Stimulated activated CD4-positive, alpha-beta T cell treated with anti-CD3 and anti-CD28 coated beads, Interleukin-15, amount 100 ng/mL, for 24 hours (primary cell): ENCODE measurements at regions not wholly inside any gene's neighbourhood (a gene's known extent, or its start where the extent isn't known, plus 50 kb on each side); places are given as distances from the start of the nearest gene placed in this dataset.
"Not testable (repeated sequence)": the region's sequence is repeated elsewhere in the genome, so short reads cannot be mapped to it uniquely, and the experiment has no call there.

Experiments
- DNase-seq: peaks from one replicate; pipeline ENCODE4 v3.0.0-alpha.2; 2020

GRCh38 chr21:15283138-15283537, 218.3 kb upstream of the NRIP1 start:
- DNase-seq = no peak

DNA sequence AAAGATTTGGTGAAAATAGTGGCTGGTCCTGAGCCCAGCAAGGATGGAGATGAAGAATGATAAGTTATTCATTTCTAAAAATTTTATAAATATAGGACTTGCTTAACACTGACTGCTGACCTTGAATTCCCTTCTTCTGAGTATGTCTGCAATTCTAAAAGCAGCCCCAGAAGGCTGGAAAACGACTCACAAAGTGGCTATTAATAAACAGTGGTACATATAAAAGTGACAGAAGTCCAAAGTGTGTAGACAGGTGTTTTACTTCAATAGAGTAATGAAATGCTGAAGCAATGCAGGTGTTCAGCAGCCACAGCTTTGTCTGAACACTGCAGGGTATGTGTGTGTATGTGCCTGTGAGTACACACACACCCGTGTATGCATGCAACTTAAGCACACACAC, 219.0 kb upstream of the NRIP1 start:
- DNase-seq = no peak

DNA sequence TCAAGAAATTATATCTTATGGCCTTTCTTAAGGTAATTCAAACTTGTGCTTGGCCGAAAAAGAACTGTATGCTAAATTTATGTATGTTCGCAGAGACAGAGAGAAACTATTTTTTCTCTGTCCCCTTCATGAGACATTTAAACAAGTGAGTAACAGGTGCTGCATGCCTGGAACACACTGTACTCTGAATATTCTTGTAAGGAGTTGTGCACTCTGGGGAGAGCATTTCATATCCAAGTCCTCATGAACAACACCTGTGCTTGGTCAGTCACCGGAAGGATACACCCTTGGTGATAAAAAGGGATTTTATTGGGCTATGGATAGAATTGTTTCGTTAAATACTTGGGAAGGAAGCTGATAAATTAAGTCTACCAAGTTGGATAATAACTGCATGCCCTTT, 220.8 kb upstream of the NRIP1 start:
- DNase-seq = no peak

DNA sequence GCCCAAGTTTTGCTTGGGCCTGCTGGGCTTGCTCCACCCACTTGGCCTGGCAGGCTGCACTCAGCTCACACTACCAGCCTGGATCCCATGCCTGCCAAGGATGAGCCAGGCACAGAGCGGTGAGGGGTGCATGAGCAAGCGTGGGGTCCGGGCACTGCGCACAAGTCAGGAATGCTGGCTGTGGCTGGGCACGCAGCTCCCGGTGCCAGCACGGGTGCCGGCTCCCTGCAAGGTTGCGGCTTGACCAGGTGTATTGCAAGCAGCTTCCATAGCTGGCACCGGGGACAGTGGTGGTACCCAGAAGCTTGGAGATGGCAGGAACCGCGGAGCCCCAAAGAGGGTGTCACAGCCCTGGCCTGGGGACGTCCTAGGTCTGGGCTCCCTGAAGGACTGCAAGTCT, 224.4 kb upstream of the NRIP1 start:
- DNase-seq = no peak

DNA sequence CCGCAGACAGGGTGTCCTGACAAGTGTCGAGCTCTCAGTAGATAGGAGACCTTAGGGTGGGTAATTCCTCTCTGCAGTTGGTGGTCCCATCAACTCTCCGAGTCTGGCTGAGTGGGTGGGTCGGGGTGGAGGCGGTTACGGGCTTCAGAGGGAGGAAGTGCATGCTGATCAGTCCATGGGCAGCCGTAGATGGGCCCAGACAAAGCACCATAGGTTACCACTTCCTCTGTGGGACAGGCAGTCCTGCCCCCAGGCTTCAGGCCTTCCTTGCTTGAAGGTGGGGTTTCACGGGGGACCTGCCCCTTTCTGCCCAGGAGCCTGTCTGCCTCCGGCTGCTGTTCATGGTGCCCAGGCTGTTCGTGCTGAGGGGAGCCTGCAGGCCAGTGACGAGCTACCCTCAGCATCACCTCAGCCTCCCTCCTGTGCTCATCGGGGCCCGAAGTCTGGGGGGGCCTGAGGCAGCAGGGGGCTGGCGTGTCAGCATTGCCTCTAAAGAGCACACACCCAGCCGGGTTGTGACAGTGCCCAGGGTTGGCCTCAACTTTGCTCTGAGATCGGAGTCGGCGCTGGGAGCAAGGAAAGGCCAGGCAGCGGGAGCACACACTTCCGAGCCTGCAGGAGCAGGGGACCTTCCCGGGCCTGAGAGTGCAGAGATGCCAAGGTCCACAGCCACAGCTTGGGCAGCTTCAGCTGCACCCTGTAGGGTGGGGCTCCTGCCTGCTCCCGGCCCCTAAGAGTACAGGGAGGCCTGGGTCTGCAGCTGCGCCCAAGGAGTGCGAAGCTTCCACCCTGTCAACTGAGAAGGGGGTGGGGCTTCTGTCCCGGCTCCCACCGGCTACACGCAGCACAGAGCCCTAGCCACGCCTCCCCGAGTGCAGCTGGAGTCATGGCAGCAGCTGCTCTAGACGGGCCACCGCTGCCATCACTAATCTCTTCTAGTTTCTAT, 225.4 kb upstream of the NRIP1 start:
- DNase-seq = no peak

- no peak for DNase-seq
Observed at GRCh38 chr21:15291621-15292266, 226.9 kb upstream of the NRIP1 start.

GRCh38 chr21:15293240-15293639, 228.4 kb upstream of the NRIP1 start:
- DNase-seq = no peak

DNA sequence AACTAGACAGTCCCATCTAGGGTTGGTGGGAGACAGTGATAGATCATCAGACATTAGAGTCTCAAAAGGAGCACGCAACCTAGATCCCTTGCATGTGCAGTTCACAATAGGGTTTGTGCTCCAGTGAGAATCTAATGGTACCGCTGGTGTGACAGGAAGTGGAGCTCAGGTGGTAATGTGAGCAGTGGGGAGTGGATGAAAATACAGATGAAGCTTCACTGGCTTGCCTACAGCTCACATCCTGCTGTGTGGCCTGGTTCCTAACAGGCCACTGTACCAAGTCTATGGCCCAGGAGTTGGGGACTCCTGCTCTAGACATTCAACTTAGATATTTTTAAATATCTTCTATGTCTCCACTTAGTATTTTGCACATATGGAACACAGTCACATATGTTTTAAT, 231.1 kb upstream of the NRIP1 start:
- DNase-seq = no peak

- DNase-seq = no peak
Observed at GRCh38 chr21:15297824-15298223, 233.0 kb upstream of the NRIP1 start.

- no peak for DNase-seq
Observed at GRCh38 chr21:15298306-15298705, 233.5 kb upstream of the NRIP1 start.

DNA sequence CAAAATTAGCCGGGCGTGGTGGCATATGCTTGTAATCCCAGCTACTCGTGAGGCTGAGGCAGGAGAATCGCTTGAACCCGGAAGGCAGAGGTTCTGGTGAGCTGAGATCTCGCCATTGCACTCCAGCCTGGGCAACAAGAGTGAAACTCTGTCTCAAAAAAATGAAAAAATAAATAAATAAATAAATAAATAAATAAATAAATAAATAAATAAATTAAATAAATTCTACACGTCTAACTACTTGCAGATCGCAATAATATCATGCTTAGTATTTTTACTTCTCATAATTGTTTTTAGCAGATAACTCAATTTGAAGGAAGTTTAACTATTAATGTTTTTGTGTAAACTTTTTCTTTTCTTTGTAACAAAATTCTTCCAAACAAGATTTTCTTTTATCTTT, 234.0 kb upstream of the NRIP1 start:
- not testable (repeated sequence) for DNase-seq

- DNase-seq = no peak
Observed at GRCh38 chr21:15300131-15300530, 235.3 kb upstream of the NRIP1 start.

DNA sequence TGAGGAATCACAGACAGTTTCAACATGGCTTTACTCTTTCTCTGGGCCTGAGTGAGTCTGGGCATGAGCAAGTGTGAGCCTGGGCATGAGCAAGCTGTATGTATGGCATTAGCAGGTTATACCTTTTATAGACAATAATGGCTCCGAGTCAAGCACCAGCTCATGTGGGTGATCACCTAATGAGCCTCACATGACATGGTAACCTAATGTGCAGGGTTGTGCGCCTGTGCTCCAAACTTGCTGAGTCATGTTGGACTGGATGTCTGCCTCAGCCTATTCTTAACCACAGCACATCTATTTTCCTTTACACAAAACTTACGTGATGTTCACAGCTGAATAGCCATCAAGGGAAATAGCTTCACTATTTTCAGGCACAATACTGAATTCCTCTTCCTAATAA, 236.2 kb upstream of the NRIP1 start:
- DNase-seq = no peak

DNA sequence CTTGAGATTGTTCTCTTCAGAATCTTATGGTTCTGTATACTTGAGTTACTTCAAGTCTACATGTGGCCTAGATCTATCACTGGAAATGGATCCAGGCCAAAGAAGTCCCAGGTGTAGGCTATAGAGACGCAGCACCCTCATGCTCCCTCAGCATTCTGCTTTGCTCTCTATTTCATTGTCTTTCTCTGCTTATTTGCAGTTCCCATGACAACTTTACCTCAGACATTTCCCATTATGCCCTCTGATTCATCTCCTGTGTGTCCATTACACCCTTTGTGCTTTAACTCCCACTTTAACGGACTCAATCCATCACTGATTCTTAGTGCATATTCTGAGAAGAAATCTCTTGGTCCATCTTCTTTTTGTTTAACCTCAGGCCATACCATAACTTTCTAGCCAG, 236.9 kb upstream of the NRIP1 start:
- DNase-seq = no peak

DNA sequence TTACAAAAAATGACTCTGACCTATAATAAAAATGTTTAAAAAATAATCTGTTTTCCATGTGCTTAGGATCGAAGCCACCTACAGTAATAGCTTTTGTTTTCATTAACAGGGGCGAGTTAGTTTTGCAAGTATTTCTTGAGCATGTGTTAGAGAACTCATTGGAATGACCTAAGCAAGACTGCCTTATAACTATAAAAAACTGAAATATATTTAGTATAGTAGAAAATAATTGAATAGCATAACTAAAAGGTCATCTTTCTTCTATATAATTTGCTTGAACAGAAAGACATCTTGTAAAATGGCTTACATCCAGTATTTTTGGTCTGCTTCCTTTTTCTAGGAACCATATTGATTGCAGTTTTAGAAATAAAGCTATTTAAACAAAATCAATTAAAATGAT, 241.5 kb upstream of the NRIP1 start:
- no peak for DNase-seq

GRCh38 chr21:15308333-15308732, 243.5 kb upstream of the NRIP1 start:
- no peak for DNase-seq

DNA sequence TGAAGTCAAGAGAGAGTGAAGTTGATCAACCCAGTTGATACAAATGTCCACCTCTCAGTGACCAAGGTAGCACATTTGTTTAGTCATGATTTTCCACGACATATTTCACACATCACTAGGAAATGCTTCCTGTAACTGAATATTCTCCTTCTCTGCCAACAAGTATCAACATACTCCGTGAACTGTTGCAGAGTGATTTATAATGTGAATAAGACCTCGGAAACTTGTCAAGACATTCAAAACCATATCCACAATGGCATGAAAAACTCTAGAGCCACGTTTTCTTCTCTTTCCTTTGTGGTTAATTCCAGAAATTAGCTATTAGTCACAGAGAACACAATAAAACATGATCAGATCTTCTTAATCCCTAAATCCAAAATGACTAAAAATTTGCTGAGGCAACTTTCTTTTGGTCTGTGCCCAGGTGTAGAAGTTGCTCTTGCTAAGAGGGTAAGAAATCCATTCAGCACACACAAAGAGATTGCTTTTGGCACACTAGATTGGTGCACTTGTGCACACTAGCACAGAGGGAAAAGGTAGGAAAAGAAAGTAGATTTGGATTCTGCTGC, 244.3 kb upstream of the NRIP1 start:
- DNase-seq = no peak

- DNase-seq = no peak
Observed at GRCh38 chr21:15309721-15310120, 244.9 kb upstream of the NRIP1 start.

DNA sequence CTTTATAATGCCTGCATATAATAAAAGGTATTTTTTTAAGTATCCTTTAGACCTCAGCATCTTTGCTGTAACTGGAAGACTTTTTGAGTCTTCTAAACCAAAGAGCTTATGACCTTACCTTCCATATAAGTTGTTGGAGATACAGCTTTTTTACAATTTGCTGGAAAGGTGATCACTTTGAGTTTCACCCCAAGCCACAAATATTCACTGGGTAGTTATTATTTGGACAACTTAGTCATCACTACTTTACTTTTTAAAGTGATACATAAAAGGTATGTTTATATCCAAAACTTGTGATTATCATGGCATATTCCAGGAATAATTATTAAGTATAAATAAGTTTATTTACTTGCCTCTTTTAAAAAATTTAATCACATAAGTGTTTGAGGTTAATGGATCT, 246.7 kb upstream of the NRIP1 start:
- DNase-seq = no peak

DNA sequence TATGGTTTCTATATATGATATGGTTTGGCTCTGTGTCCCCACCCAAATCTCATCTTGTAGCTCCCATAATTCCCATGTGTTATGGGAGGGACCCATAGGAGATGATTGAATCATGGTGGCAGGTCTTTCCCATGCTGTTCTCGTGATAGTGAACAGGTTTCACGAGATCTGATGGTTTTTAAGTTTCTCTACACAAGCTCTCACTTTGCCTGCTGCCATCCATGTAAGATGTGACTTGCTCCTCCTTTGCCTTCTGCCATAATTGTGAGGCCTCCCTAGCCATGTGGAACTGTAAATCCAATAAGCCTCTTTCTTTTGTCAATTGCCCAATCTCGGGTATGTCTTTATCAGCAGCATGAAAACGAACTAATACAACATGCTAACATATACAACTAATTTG, 252.2 kb upstream of the NRIP1 start:
- not testable (repeated sequence) for DNase-seq

DNA sequence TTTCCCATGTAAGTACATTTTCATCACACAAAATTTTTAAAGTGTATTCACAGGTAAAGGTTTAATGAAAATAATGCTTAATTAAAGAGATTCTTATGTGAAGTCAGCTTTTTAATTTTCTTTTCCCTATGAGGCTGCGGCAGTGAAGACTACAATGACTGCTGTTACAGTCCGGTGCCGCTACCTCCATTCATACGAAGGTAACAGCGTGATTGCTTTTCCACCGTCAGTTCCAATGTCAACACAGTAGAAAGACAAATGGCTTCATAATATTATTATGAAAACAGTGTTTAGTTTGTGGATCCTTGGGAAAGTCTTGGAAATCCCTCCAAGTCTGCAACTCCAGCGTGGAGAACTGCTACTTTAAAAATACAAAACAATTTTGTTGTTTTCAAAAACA, 254.9 kb upstream of the NRIP1 start:
- DNase-seq = no peak

GRCh38 chr21:15324542-15324941, 259.7 kb upstream of the NRIP1 start:
- no peak for DNase-seq

- DNase-seq = no peak
Observed at GRCh38 chr21:15326032-15326867, 261.4 kb upstream of the NRIP1 start.
